ENCODE measurements at regions not wholly inside any gene's neighbourhood (a gene's known extent, or its start where the extent isn't known, plus 50 kb on each side); places are given as distances from the start of the nearest gene placed in this dataset.
"Not testable (repeated sequence)": the region's sequence is repeated elsewhere in the genome, so short reads cannot be mapped to it uniquely, and the experiment has no call there.

- H3K27ac ChIP-seq = no peak overlapping the region
- no peak overlapping the region for H3K4me3 ChIP-seq
- H3K4me2 ChIP-seq = no peak overlapping the region
- no peaks in the 10 kb centered on the region for H4K20me1 ChIP-seq (ENCODE audit: insufficient read depth)
- POLR2A ChIA-PET (ENCODE audit: unreplicated experiment) = interaction anchor here (0.6 kb wide), 1 partner anchor 1918 kb away, joined by 4 read pairs; no protein-coding TSS in a partner anchor
- H3K9me3 ChIP-seq (ENCODE audit: insufficient read depth, low read depth) = no peaks in the 10 kb centered on the region
- no peaks in the 10 kb centered on the region for H3K79me2 ChIP-seq (ENCODE audit: low read depth)
- TF ChIP-seq CTCF (conservative IDR thresholded peaks at IDR 0.05) = no peak
- no peak for TF ChIP-seq EZH2 (IDR thresholded peaks at IDR 0.05; ENCODE audit: low read depth)
- intact Hi-C loops (cut with micrococcal nuclease; ENCODE audit: unreplicated experiment) = no loop called here
- H3K27me3 ChIP-seq (ENCODE audit: insufficient read depth, low read depth) = no peaks in the 10 kb centered on the region
- no peak overlapping the region for H2AFZ ChIP-seq
- CTCF ChIA-PET = interaction anchor here (0.6 kb wide), 1 partner anchor 18 kb away, joined by 5 read pairs; no protein-coding TSS in a partner anchor
- H3K9me2 ChIP-seq (ENCODE audit: insufficient read depth) = 0 out of 2 replicates have a peak, but pooled peaks cover 3% of the 10 kb centered on the region
- no peak for DNase-seq
- no TSS peak for BruUV-seq (replicated peaks)
- no peaks in the 10 kb centered on the region for H3F3A ChIP-seq (ENCODE audit: insufficient read depth, low read depth)
- no peaks in the 10 kb centered on the region for H3K4me1 ChIP-seq (replicated peaks; ENCODE audit: insufficient read depth)
- H3K36me3 ChIP-seq (ENCODE audit: low read depth) = no peaks in the 10 kb centered on the region
Measured at GRCh38 chr7:20075992-20076820, 141.0 kb downstream of the MACC1 start.

- no peaks in the 10 kb centered on the region for H4K20me1 ChIP-seq (ENCODE audit: insufficient read depth)
- TF ChIP-seq EZH2 (IDR thresholded peaks at IDR 0.05; ENCODE audit: low read depth) = no peak
- TF ChIP-seq CTCF (conservative IDR thresholded peaks at IDR 0.05) = no peak
- no peaks in the 10 kb centered on the region for H3K9me3 ChIP-seq (ENCODE audit: insufficient read depth, low read depth)
- no peak overlapping the region for H3K4me2 ChIP-seq
- H3K36me3 ChIP-seq (ENCODE audit: low read depth) = no peaks in the 10 kb centered on the region
- no peaks in the 10 kb centered on the region for H3F3A ChIP-seq (ENCODE audit: insufficient read depth, low read depth)
- intact Hi-C loops (cut with micrococcal nuclease; ENCODE audit: unreplicated experiment) = no loop called here
- H3K4me1 ChIP-seq (replicated peaks; ENCODE audit: insufficient read depth) = no peaks in the 10 kb centered on the region
- H2AFZ ChIP-seq = no peak overlapping the region
- H3K4me3 ChIP-seq = no peak overlapping the region
- H3K27ac ChIP-seq = no peak overlapping the region
- ChIA-PET CTCF (no interaction called here), POLR2A (ENCODE audit: unreplicated experiment) (no interaction called here)
- no TSS peak for BruUV-seq (replicated peaks)
- DNase-seq = no peak
- 0 out of 2 replicates have a peak, but pooled peaks cover 3% of the 10 kb centered on the region for H3K9me2 ChIP-seq (ENCODE audit: insufficient read depth)
- H3K27me3 ChIP-seq (ENCODE audit: insufficient read depth, low read depth) = no peaks in the 10 kb centered on the region
- H3K79me2 ChIP-seq (ENCODE audit: low read depth) = no peaks in the 10 kb centered on the region
Measured at GRCh38 chr7:20075440-20075839, 141.7 kb downstream of the MACC1 start.

DNA sequence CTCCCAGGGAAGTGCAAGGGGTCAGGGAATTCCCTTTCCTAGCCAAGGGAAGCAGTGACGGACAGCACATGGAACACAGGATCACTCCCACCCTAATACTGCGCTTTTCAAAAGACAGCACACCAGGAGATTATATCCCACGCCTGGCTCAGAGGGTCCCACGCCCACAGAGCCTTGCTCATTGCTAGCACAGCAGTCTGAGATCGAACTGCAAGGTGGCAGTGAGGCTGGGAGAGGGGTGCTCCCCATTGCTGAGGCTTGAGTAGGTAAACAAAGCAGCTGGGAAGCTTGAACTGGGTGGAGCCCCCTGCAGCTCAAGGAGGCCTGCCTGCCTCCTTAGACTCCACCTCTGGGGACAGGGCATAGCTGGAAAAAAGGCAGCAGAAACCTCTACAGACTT lies 149.2 kb downstream of the MACC1 start:
- H3K9me3 ChIP-seq (ENCODE audit: insufficient read depth, low read depth); DNase-seq; H3K9me2 ChIP-seq (ENCODE audit: insufficient read depth); CTCF ChIA-PET; H2AFZ ChIP-seq; POLR2A ChIA-PET (ENCODE audit: unreplicated experiment); H3K27me3 ChIP-seq (ENCODE audit: insufficient read depth, low read depth); H3K4me3 ChIP-seq; H3K4me1 ChIP-seq (replicated peaks; ENCODE audit: insufficient read depth); H3K79me2 ChIP-seq (ENCODE audit: low read depth); H3K36me3 ChIP-seq (ENCODE audit: low read depth); H3K4me2 ChIP-seq; intact Hi-C loops (cut with micrococcal nuclease; ENCODE audit: unreplicated experiment); BruUV-seq (replicated peaks); H4K20me1 ChIP-seq (ENCODE audit: insufficient read depth); H3F3A ChIP-seq (ENCODE audit: insufficient read depth, low read depth); H3K27ac ChIP-seq: not testable (repeated sequence)
